Aorta (tissue), 5 donors: ENCODE measurements at regions not wholly inside any gene's neighbourhood (a gene's known extent, or its start where the extent isn't known, plus 50 kb on each side); places are given as distances from the start of the nearest gene placed in this dataset.
A peak's percentile ranks its signal among the peaks of the same experiment; 100 is the strongest.

ENCODE experiments used
- ATAC-seq: fragments of 200-7000 bp; cut with Tn5 transposase; one replicate; pipeline ENCODE4 v1.9.1; 2022; ENCODE audit warnings: moderate library complexity; ENCODE audit not compliant: low FRiP score
- DNase-seq, 2 donors: peaks; one replicate each; pipeline ENCODE4 v3.0.0-alpha.2; 2020
- H3K27ac ChIP-seq, 2 donors: one replicate each; pipeline ENCODE4 v1.5.1; 2013; ENCODE audit warnings: low read length in 2 of 2, mild to moderate bottlenecking in 2 of 2, moderate library complexity in 2 of 2, control low read depth in 1 of 2, inconsistent platforms in 1 of 2, low read depth in 1 of 2
- H3K27me3 ChIP-seq, 2 donors: one replicate each; pipeline ENCODE4 v1.6.1; 2013; ENCODE audit warnings: control low read depth in 1 of 2, low read length in 1 of 2, mild to moderate bottlenecking in 1 of 2, moderate library complexity in 1 of 2; ENCODE audit not compliant: insufficient read depth in 2 of 2, control insufficient read depth in 1 of 2
- H3K36me3 ChIP-seq, 2 donors: one replicate each; pipeline ENCODE4 v1.6.1; 2013; ENCODE audit warnings: control low read depth in 1 of 2, low read length in 1 of 2, mild to moderate bottlenecking in 1 of 2; ENCODE audit not compliant: insufficient read depth in 2 of 2, control insufficient read depth in 1 of 2
- H3K4me1 ChIP-seq, 2 donors: one replicate each; pipeline ENCODE4 v1.6.1; 2013; ENCODE audit warnings: low read length in 2 of 2, control low read depth in 1 of 2, mild to moderate bottlenecking in 1 of 2, moderate library complexity in 1 of 2; ENCODE audit not compliant: insufficient read depth in 2 of 2, control insufficient read depth in 1 of 2
- H3K4me3 ChIP-seq, 2 donors: one replicate each; pipeline ENCODE4 v1.5.1; 2013; ENCODE audit warnings: low read length in 2 of 2, control low read depth in 1 of 2, mild to moderate bottlenecking in 1 of 2
- H3K9me3 ChIP-seq: one replicate; pipeline ENCODE4 v1.6.1; 2013; ENCODE audit warnings: mild to moderate bottlenecking, low read length; ENCODE audit not compliant: control insufficient read depth
- WGBS, 2 donors: extraction: QIAGEN DNeasy Blood & Tissue Kit; methylation state at CpG; one replicate each; pipeline ENCODE4 v1.1.7; 2013; 5-methylcytosine and 5-hydroxymethylcytosine counted together
- intact Hi-C, 2 donors: fragments of 100-400 bp; cut with DNase I; formaldehyde crosslinking; loops; one replicate each; pipeline versions ENCODE4 v1.14.2 to v1.15.0; 2022
- donor health status: healthy with polysubstance abuse.
- donor health status: Bipolar disorder and iron deficiency.
- donor health status: DM: no; HTN: no; CAD: no.
- donor health status: DM: no; HTN: no; CAD: no.
- donor health status: DM: yes; HTN: yes; CAD: no.

- WGBS, 2 donors: 88 to 92% methylated on average over 3 of the region's 3 CpGs
- Histone ChIP-seq H3K27me3 (no peaks in the 10 kb centered on the region), H3K4me1 (no peaks in the 10 kb centered on the region), H3K27ac (no peak overlapping the region), H3K36me3 (no peaks in the 10 kb centered on the region), H3K9me3 (no peaks in the 10 kb centered on the region), H3K4me3 (no peak overlapping the region)
- intact Hi-C loops: no loop called here
- DNase-seq (no peak), ATAC-seq (no peak)
These were observed 162.3 kb upstream of the ZSWIM2 start for GRCh38 chr2:187011206-187011832.

GRCh38 chr2:187009483-187010239 lies 160.7 kb upstream of the ZSWIM2 start:
- no peaks in the 10 kb centered on the region for H3K36me3 ChIP-seq
- intact Hi-C loops: no loop called here
- ATAC-seq (no peak), DNase-seq (no peak)
- H3K9me3 ChIP-seq: no peaks in the 10 kb centered on the region
- no peak overlapping the region for H3K4me3 ChIP-seq
- WGBS, 2 donors: 89 to 91% methylated on average over 2 of the region's 2 CpGs
- H3K4me1 ChIP-seq: no peaks in the 10 kb centered on the region
- H3K27ac ChIP-seq: no peak overlapping the region
- no peaks in the 10 kb centered on the region for H3K27me3 ChIP-seq

- intact Hi-C loops: no loop called here
- peaks cover 1% of the 10 kb centered on the region for H3K9me3 ChIP-seq
- H3K27me3 ChIP-seq: no peaks in the 10 kb centered on the region
- no peaks in the 10 kb centered on the region for H3K4me1 ChIP-seq
- no peak overlapping the region for H3K27ac ChIP-seq
- H3K4me3 ChIP-seq: no peak overlapping the region
- DNase-seq: no peak
- no peaks in the 10 kb centered on the region for H3K36me3 ChIP-seq
- ATAC-seq: no peak
These were observed 159.1 kb upstream of the ZSWIM2 start for GRCh38 chr2:187008111-187008510.

GRCh38 chr2:187003611-187004010 lies 154.6 kb upstream of the ZSWIM2 start:
- DNase-seq (no peak), ATAC-seq (no peak)
- H3K9me3 ChIP-seq: peaks cover 1% of the 10 kb centered on the region
- no peaks in the 10 kb centered on the region for H3K36me3 ChIP-seq
- H3K27me3 ChIP-seq: no peaks in the 10 kb centered on the region
- intact Hi-C loops: no loop called here
- no peak overlapping the region for H3K27ac ChIP-seq
- WGBS, 2 donors: 13 to 31% methylated on average over 1 of the region's 1 CpG
- H3K4me3 ChIP-seq: peak overlapping the region in 1 of 2 donors; percentile 6
- no peaks in the 10 kb centered on the region for H3K4me1 ChIP-seq

GRCh38 chr2:187003038-187003554 lies 154.1 kb upstream of the ZSWIM2 start:
- 62 to 78% methylated on average over 32 of the region's 32 CpGs for WGBS, 2 donors
- no peaks in the 10 kb centered on the region for H3K4me1 ChIP-seq
- DNase-seq (peak in 1 of 2 donors; percentile 72), ATAC-seq (no peak)
- no peaks in the 10 kb centered on the region for H3K27me3 ChIP-seq
- H3K36me3 ChIP-seq: no peaks in the 10 kb centered on the region
- intact Hi-C loops: no loop called here
- H3K9me3 ChIP-seq: peaks cover 1% of the 10 kb centered on the region
- no peak overlapping the region for H3K27ac ChIP-seq
- peak overlapping the region in 1 of 2 donors; percentile 6 for H3K4me3 ChIP-seq

- no peaks in the 10 kb centered on the region for H3K36me3 ChIP-seq
- ATAC-seq: no peak
- intact Hi-C loops: no loop called here
- DNase-seq: no peak
- H3K27ac ChIP-seq: no peak overlapping the region
- no peaks in the 10 kb centered on the region for H3K4me1 ChIP-seq
- H3K9me3 ChIP-seq: peaks cover 1% of the 10 kb centered on the region
- no peaks in the 10 kb centered on the region for H3K27me3 ChIP-seq
- no peak overlapping the region for H3K4me3 ChIP-seq
- 93 to 95% methylated on average over 18 of the region's 18 CpGs for WGBS, 2 donors
These were observed 153.3 kb upstream of the ZSWIM2 start for GRCh38 chr2:187002242-187002641.

- H3K4me1 ChIP-seq: no peaks in the 10 kb centered on the region
- 96 to 98% methylated on average over 7 of the region's 7 CpGs for WGBS, 2 donors
- ATAC-seq: no peak
- intact Hi-C loops: no loop called here
- DNase-seq: no peak
- no peak overlapping the region for H3K27ac ChIP-seq
- H3K36me3 ChIP-seq: no peaks in the 10 kb centered on the region
- H3K4me3 ChIP-seq: no peak overlapping the region
- peaks cover 1% of the 10 kb centered on the region for H3K9me3 ChIP-seq
- no peaks in the 10 kb centered on the region for H3K27me3 ChIP-seq
These were observed 152.3 kb upstream of the ZSWIM2 start for GRCh38 chr2:187001248-187001647.

GRCh38 chr2:186995092-186995491 lies 146.1 kb upstream of the ZSWIM2 start:
- no peak for ATAC-seq
- no peak overlapping the region for H3K27ac ChIP-seq
- no peaks in the 10 kb centered on the region for H3K9me3 ChIP-seq
- no peaks in the 10 kb centered on the region for H3K36me3 ChIP-seq
- H3K4me3 ChIP-seq: no peak overlapping the region
- H3K4me1 ChIP-seq: no peaks in the 10 kb centered on the region
- DNase-seq: no peak
- intact Hi-C loops: no loop called here
- 41% methylated on average over 2 of the region's 2 CpGs for WGBS, 2 donors
- peaks cover 0 to 2% of the 10 kb centered on the region in 2 donors for H3K27me3 ChIP-seq

- no peak for ATAC-seq
- intact Hi-C loops: no loop called here
- WGBS, 2 donors: 38 to 40% methylated on average over 2 of the region's 2 CpGs
These were observed 143.6 kb upstream of the ZSWIM2 start for GRCh38 chr2:186992597-186992996.

More at GRCh38 chr2:186992597-186992996, 143.6 kb upstream of the ZSWIM2 start:
- Histone ChIP-seq H3K27me3 (peaks cover 0 to 2% of the 10 kb centered on the region in 2 donors), H3K4me1 (no peaks in the 10 kb centered on the region), H3K4me3 (no peak overlapping the region), H3K9me3 (no peaks in the 10 kb centered on the region), H3K27ac (no peak overlapping the region), H3K36me3 (no peaks in the 10 kb centered on the region)
- DNase-seq: no peak
